ENCODE measurements at regions not wholly inside any gene's neighbourhood (a gene's known extent, or its start where the extent isn't known, plus 50 kb on each side); places are given as distances from the start of the nearest gene placed in this dataset.

DNA sequence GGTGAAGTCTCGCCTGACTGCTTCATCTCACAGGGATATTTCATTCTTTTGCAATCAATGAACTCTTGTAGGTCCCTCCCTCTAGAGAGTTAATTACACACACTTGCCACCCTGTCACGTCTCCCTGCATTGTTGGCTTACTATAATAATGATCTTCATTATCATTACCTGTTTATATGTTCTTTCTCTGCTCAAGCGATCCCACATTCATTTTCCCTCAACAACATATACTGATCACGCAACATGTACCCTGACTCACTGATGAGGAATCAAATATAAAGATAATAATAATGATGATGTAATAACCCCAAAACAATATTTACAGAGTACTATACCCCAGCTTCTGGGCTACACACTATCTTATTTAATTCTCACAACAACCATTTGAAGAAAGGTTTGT, 88.5 kb downstream of the FEM1C start:
- H3K27ac ChIP-seq (ENCODE audit: low read depth in 1 of 2, low read length in 2 of 2): no peak overlapping the region
- no peak overlapping the region for H3K4me3 ChIP-seq (ENCODE audit: low read depth in 1 of 3, low read length in 3 of 3)
- no peaks in the 10 kb centered on the region for H3K36me3 ChIP-seq (ENCODE audit: control insufficient read depth in 4 of 4, insufficient read depth in 3 of 4, low read depth in 1 of 4, low read length in 3 of 4)
- TF ChIP-seq HNF4G (IDR thresholded peaks at IDR 0.05) (no peak), YY1 (IDR thresholded peaks at IDR 0.05) (no peak), RXRA (IDR thresholded peaks at IDR 0.05) (no peak), NR2F2 (IDR thresholded peaks at IDR 0.05) (no peak), SP1 (IDR thresholded peaks at IDR 0.05) (no peak), GABPA (IDR thresholded peaks at IDR 0.05 in 1 of 2, conservative IDR thresholded peaks at IDR 0.05 in 1 of 2) (no peak), JUND (IDR thresholded peaks at IDR 0.05) (no peak), TAF1 (conservative IDR thresholded peaks at IDR 0.05) (no peak)
- TF ChIP-seq, protein P1, sequence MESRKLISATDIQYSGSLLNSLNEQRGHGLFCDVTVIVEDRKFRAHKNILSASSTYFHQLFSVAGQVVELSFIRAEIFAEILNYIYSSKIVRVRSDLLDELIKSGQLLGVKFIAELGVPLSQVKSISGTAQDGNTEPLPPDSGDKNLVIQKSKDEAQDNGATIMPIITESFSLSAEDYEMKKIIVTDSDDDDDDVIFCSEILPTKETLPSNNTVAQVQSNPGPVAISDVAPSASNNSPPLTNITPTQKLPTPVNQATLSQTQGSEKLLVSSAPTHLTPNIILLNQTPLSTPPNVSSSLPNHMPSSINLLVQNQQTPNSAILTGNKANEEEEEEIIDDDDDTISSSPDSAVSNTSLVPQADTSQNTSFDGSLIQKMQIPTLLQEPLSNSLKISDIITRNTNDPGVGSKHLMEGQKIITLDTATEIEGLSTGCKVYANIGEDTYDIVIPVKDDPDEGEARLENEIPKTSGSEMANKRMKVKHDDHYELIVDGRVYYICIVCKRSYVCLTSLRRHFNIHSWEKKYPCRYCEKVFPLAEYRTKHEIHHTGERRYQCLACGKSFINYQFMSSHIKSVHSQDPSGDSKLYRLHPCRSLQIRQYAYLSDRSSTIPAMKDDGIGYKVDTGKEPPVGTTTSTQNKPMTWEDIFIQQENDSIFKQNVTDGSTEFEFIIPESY (IDR thresholded peaks at IDR 0.05): no peak
- no peak overlapping the region for H3K9ac ChIP-seq (ENCODE audit: low read depth in 1 of 2, low read length in 2 of 2)
- peaks cover 0 to 1% (median under 1%) of the 10 kb centered on the region in 4 donors for H3K4me1 ChIP-seq (ENCODE audit: control insufficient read depth in 4 of 4, insufficient read depth in 4 of 4, low read length in 3 of 4)
- H3K27me3 ChIP-seq (ENCODE audit: control insufficient read depth in 4 of 4, insufficient read depth in 4 of 4, low read length in 3 of 4): no peaks in the 10 kb centered on the region
- no peak for DNase-seq (ENCODE audit: low spot score)
- H3K9me3 ChIP-seq (ENCODE audit: control insufficient read depth in 4 of 4, low read length in 3 of 4): no peaks in the 10 kb centered on the region
- WGBS: 89% methylated on average over 4 of the region's 4 CpGs

DNA sequence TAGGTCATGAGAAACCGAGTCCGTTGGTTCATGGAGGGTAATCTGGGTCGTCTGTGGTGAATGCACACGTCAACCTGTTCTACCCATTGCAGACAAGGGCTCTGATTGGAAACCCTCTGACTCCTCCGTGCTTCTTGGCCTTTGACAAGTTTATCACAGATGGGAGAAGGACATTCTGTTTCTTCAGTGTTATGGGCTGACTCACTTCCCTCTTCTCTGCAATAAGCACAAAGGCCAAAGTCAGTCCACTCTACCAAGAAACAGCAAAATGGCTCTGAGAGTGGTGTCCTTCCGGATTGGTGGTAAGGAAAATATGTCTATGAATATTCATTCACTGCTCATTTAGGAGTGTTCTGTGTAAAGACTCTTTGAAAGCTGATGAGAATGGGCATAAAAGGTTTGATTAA, 89.3 kb downstream of the FEM1C start:
- peaks cover 0 to 4% (median under 1%) of the 10 kb centered on the region in 4 donors for H3K4me1 ChIP-seq (ENCODE audit: control insufficient read depth in 4 of 4, insufficient read depth in 4 of 4, low read length in 3 of 4)
- WGBS: 81% methylated on average over 6 of the region's 6 CpGs

More for the DNA sequence above, 89.3 kb downstream of the FEM1C start:
- Histone ChIP-seq H3K36me3 (ENCODE audit: control insufficient read depth in 4 of 4, insufficient read depth in 3 of 4, low read depth in 1 of 4, low read length in 3 of 4) (no peaks in the 10 kb centered on the region), H3K9me3 (ENCODE audit: control insufficient read depth in 4 of 4, low read length in 3 of 4) (no peaks in the 10 kb centered on the region), H3K4me3 (ENCODE audit: low read depth in 1 of 3, low read length in 3 of 3) (no peak overlapping the region), H3K9ac (ENCODE audit: low read depth in 1 of 2, low read length in 2 of 2) (no peak overlapping the region), H3K27ac (ENCODE audit: low read depth in 1 of 2, low read length in 2 of 2) (no peak overlapping the region), H3K27me3 (ENCODE audit: control insufficient read depth in 4 of 4, insufficient read depth in 4 of 4, low read length in 3 of 4) (no peaks in the 10 kb centered on the region)
- TF ChIP-seq, protein P2, sequence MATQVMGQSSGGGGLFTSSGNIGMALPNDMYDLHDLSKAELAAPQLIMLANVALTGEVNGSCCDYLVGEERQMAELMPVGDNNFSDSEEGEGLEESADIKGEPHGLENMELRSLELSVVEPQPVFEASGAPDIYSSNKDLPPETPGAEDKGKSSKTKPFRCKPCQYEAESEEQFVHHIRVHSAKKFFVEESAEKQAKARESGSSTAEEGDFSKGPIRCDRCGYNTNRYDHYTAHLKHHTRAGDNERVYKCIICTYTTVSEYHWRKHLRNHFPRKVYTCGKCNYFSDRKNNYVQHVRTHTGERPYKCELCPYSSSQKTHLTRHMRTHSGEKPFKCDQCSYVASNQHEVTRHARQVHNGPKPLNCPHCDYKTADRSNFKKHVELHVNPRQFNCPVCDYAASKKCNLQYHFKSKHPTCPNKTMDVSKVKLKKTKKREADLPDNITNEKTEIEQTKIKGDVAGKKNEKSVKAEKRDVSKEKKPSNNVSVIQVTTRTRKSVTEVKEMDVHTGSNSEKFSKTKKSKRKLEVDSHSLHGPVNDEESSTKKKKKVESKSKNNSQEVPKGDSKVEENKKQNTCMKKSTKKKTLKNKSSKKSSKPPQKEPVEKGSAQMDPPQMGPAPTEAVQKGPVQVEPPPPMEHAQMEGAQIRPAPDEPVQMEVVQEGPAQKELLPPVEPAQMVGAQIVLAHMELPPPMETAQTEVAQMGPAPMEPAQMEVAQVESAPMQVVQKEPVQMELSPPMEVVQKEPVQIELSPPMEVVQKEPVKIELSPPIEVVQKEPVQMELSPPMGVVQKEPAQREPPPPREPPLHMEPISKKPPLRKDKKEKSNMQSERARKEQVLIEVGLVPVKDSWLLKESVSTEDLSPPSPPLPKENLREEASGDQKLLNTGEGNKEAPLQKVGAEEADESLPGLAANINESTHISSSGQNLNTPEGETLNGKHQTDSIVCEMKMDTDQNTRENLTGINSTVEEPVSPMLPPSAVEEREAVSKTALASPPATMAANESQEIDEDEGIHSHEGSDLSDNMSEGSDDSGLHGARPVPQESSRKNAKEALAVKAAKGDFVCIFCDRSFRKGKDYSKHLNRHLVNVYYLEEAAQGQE (IDR thresholded peaks at IDR 0.05): no peak
- TF ChIP-seq NR2F2 (IDR thresholded peaks at IDR 0.05) (no peak), YY1 (IDR thresholded peaks at IDR 0.05) (no peak), FOXA1 (IDR thresholded peaks at IDR 0.05) (no peak)
- DNase-seq (ENCODE audit: low spot score): no peak

Measured in liver (tissue), 7 donors.